Ovary (tissue), 3 donors: ENCODE measurements at regions not wholly inside any gene's neighbourhood (a gene's known extent, or its start where the extent isn't known, plus 50 kb on each side); places are given as distances from the start of the nearest gene placed in this dataset.

Experiments used
- CTCF ChIP-seq, 3 donors: fragments of 450-650 bp in 2 of 3; fragments of 200-600 bp in 1 of 3; IDR thresholded peaks; one replicate each; pipeline versions ENCODE4 v1.5.1 to v1.8.0; 2016 to 2022; ENCODE audit warnings: antibody characterized with exemption in 3 of 3, mild to moderate bottlenecking in 1 of 3
- POLR2A ChIP-seq: fragments of 450-650 bp; IDR thresholded peaks from one replicate; pipeline ENCODE4 v1.6.1; 2017; ENCODE audit warnings: antibody characterized with exemption, mild to moderate bottlenecking, moderate library complexity
- donor health status: DM: no; HTN: no; CAD: no.

GRCh38 chrX:124975456-124975855 is 344.2 kb upstream of the TEX13C start:
- TF ChIP-seq CTCF (IDR thresholded peaks at IDR 0.05) (no peak), POLR2A (no peak)
